CD4-positive, CD25-positive, alpha-beta regulatory T cell (primary cell): ENCODE measurements at regions not wholly inside any gene's neighbourhood (a gene's known extent, or its start where the extent isn't known, plus 50 kb on each side); places are given as distances from the start of the nearest gene placed in this dataset.

Experiments used
- ATAC-seq, 2 donors: fragments of 150-1000 bp; cut with Tn5 transposase; one replicate each; pipeline ENCODE4 v1.10.0; 2021; ENCODE audit warnings: low read depth in 2 of 2, moderate number of reproducible peaks in 2 of 2, moderate library complexity in 1 of 2
- DNase-seq, 3 donors: peaks; one replicate each; pipeline versions ENCODE4 v3.0.0 to v3.0.0-alpha.2; 2012 to 2022; ENCODE audit warnings: mixed read lengths in 1 of 3
- H3K27ac ChIP-seq: one replicate; pipeline ENCODE4 v1.7.0; 2013; ENCODE audit warnings: mild to moderate bottlenecking, low read length; ENCODE audit not compliant: insufficient read depth, poor library complexity, severe bottlenecking
- H3K27me3 ChIP-seq: one replicate; pipeline ENCODE4 v1.7.0; 2013; ENCODE audit warnings: low read length; ENCODE audit not compliant: control insufficient read depth, insufficient read depth
- H3K36me3 ChIP-seq: one replicate; pipeline ENCODE4 v1.7.0; 2013; ENCODE audit warnings: mild to moderate bottlenecking, low read length, moderate library complexity; ENCODE audit not compliant: control insufficient read depth, insufficient read depth
- H3K4me1 ChIP-seq: 2 replicates; pipeline ENCODE4 v1.7.0; 2013; ENCODE audit warnings: mild to moderate bottlenecking, low read length; ENCODE audit not compliant: insufficient read depth, control insufficient read depth, poor library complexity, severe bottlenecking
- H3K4me3 ChIP-seq: one replicate; pipeline ENCODE4 v1.7.0; 2013; ENCODE audit warnings: low read depth, mild to moderate bottlenecking, low read length, moderate library complexity
- H3K9me3 ChIP-seq, 2 experiments: 1 replicate in 1 of 2; 2 replicates in 1 of 2; pipeline ENCODE4 v1.7.0; 2013; ENCODE audit warnings: low read length in 2 of 2, mild to moderate bottlenecking in 1 of 2, moderate library complexity in 1 of 2; ENCODE audit not compliant: control insufficient read depth in 2 of 2
- H3K27ac Mint-ChIP-seq, 3 donors: one replicate each; pipeline ENCODE4 v1.8.0; 2020 to 2022; ENCODE audit warnings: mild to moderate bottlenecking in 3 of 3, mixed read lengths in 3 of 3, moderate library complexity in 2 of 3
- H3K27me3 Mint-ChIP-seq: one replicate; pipeline ENCODE4 v1.8.0; 2022; ENCODE audit warnings: mild to moderate bottlenecking, mixed read lengths
- H3K36me3 Mint-ChIP-seq: one replicate; pipeline ENCODE4 v1.8.0; 2020; ENCODE audit warnings: mixed read lengths
- H3K4me1 Mint-ChIP-seq, 4 donors: one replicate each; pipeline ENCODE4 v1.8.0; 2020 to 2022; ENCODE audit warnings: mixed read lengths in 4 of 4, mild to moderate bottlenecking in 1 of 4
- H3K4me3 Mint-ChIP-seq, 4 donors: one replicate each; pipeline ENCODE4 v1.8.0; 2020 to 2022; ENCODE audit warnings: mild to moderate bottlenecking in 4 of 4, mixed read lengths in 4 of 4, moderate library complexity in 3 of 4
- H3K9me3 Mint-ChIP-seq, 7 donors: one replicate each; pipeline ENCODE4 v1.8.0; 2020 to 2022; ENCODE audit warnings: mixed read lengths in 7 of 7, mild to moderate bottlenecking in 3 of 7, moderate library complexity in 2 of 7

DNA sequence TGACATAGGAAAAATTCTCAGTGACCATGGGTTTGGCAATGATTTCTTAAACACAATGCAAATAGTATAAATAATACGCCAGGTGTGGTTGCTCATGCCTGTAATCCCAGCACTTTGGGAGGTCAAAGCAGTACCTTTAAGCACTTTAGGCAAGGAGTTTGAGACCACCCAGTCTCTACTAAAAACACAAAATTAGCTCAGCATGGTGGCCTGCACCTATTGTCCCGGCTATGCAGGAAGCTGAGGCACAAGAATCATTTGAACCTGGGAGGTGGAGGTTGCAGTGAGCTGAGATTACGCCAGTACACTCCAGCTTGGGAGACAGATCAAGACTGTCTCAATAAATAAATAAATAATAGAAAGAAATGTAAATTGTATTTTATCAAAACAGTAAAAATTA, 356.5 kb upstream of the SLITRK6 start:
- Histone ChIP-seq H3K27me3 (no peaks in the 10 kb centered on the region), H3K36me3 (no peaks in the 10 kb centered on the region), H3K27ac (no peak overlapping the region), H3K4me3 (no peak overlapping the region), H3K9me3 (no peaks in the 10 kb centered on the region), H3K4me1 (no peaks in the 10 kb centered on the region)
- Mint-ChIP-seq H3K9me3 (peaks cover 0 to 16% (median 8%) of the 10 kb centered on the region in 7 donors), H3K27me3 (no peaks in the 10 kb centered on the region), H3K4me3 (no peak overlapping the region), H3K36me3 (no peaks in the 10 kb centered on the region), H3K27ac (no peak overlapping the region), H3K4me1 (no peaks in the 10 kb centered on the region)
- DNase-seq = no peak
- ATAC-seq = no peak

DNA sequence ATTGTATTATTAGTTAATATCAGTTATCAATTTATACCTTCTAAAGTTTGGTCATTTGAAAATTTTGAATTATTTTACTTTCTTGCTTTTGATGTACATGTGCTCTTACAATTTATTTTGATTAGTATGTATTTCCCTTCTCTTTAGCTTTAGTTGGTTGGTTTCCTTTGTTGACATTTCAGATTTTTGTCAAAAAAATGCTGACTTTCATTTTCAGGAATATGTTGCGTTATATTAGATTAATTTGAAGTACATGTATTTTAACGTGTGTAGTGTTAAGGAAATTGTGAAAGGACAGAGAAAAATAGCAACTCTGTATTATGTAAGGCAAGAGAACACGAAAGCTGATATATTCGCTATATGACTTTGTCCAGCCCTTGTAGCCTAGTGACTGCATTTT, 342.9 kb upstream of the SLITRK6 start:
- Mint-ChIP-seq H3K9me3 (peaks cover 0 to 7% (median 4%) of the 10 kb centered on the region in 7 donors), H3K4me3 (no peak overlapping the region), H3K27me3 (no peaks in the 10 kb centered on the region), H3K4me1 (no peaks in the 10 kb centered on the region), H3K36me3 (no peaks in the 10 kb centered on the region), H3K27ac (no peak overlapping the region)
- H3K9me3 ChIP-seq = peaks cover 0 to 1% of the 10 kb centered on the region in 2 experiments
- no peak for ATAC-seq
- no peaks in the 10 kb centered on the region for H3K27me3 ChIP-seq
- no peak for DNase-seq
- H3K27ac ChIP-seq = no peak overlapping the region
- no peak overlapping the region for H3K4me3 ChIP-seq
- H3K36me3 ChIP-seq = no peaks in the 10 kb centered on the region
- no peaks in the 10 kb centered on the region for H3K4me1 ChIP-seq

GRCh38 chr13:86135856-86136255, 336.6 kb upstream of the SLITRK6 start:
- H3K36me3 ChIP-seq = no peaks in the 10 kb centered on the region
- no peak overlapping the region for H3K27ac ChIP-seq
- H3K27me3 Mint-ChIP-seq = no peaks in the 10 kb centered on the region
- no peak overlapping the region for H3K4me3 ChIP-seq
- no peaks in the 10 kb centered on the region for H3K4me1 Mint-ChIP-seq
- no peak overlapping the region for H3K27ac Mint-ChIP-seq
- H3K9me3 Mint-ChIP-seq = peaks cover 0 to 6% (median 2%) of the 10 kb centered on the region in 7 donors
- DNase-seq (no peak), ATAC-seq (no peak)
- H3K27me3 ChIP-seq = no peaks in the 10 kb centered on the region
- peaks cover 3 to 9% of the 10 kb centered on the region in 2 experiments for H3K9me3 ChIP-seq
- H3K4me1 ChIP-seq = no peaks in the 10 kb centered on the region
- no peak overlapping the region for H3K4me3 Mint-ChIP-seq
- H3K36me3 Mint-ChIP-seq = no peaks in the 10 kb centered on the region

DNA sequence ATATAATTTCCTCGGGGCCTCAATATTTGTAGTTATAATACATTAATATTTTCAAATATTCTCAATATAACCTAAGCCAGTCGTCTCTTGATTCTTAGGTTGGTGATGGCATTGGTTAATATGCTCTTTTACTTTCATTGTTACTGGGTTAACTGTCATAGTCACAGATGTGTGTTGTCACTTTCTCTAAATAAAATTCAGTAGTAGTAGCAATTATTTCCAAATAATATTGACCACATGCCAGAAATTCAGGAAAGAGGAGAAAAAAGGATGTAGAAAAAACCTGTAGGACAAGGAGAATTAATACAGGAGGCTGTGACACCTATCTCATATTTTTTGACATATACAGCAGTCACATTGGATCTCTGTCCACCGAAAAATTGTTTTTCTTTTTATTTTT, 322.7 kb upstream of the SLITRK6 start:
- Histone ChIP-seq H3K27ac (no peak overlapping the region), H3K4me3 (no peak overlapping the region), H3K9me3 (no peaks in the 10 kb centered on the region), H3K36me3 (no peaks in the 10 kb centered on the region), H3K4me1 (no peaks in the 10 kb centered on the region), H3K27me3 (no peaks in the 10 kb centered on the region)
- no peak for ATAC-seq
- H3K9me3 Mint-ChIP-seq = peaks cover 0 to 20% (median 4%) of the 10 kb centered on the region in 7 donors
- H3K36me3 Mint-ChIP-seq = no peaks in the 10 kb centered on the region
- no peak overlapping the region for H3K4me3 Mint-ChIP-seq
- H3K4me1 Mint-ChIP-seq = no peaks in the 10 kb centered on the region
- no peak overlapping the region for H3K27ac Mint-ChIP-seq
- no peaks in the 10 kb centered on the region for H3K27me3 Mint-ChIP-seq
- DNase-seq = no peak

GRCh38 chr13:86109107-86109506, 309.9 kb upstream of the SLITRK6 start:
- no peak overlapping the region for H3K27ac Mint-ChIP-seq
- H3K4me3 ChIP-seq = no peak overlapping the region
- no peak overlapping the region for H3K4me3 Mint-ChIP-seq
- no peaks in the 10 kb centered on the region for H3K4me1 Mint-ChIP-seq
- ATAC-seq = no peak
- H3K36me3 Mint-ChIP-seq = no peaks in the 10 kb centered on the region
- H3K27me3 ChIP-seq = no peaks in the 10 kb centered on the region
- H3K27me3 Mint-ChIP-seq = no peaks in the 10 kb centered on the region
- no peak for DNase-seq
- H3K9me3 ChIP-seq = peaks cover 0 to 3% of the 10 kb centered on the region in 2 experiments
- no peaks in the 10 kb centered on the region for H3K4me1 ChIP-seq
- peaks cover 0 to 51% (median 11%) of the 10 kb centered on the region in 7 donors for H3K9me3 Mint-ChIP-seq
- no peak overlapping the region for H3K27ac ChIP-seq
- H3K36me3 ChIP-seq = no peaks in the 10 kb centered on the region

DNA sequence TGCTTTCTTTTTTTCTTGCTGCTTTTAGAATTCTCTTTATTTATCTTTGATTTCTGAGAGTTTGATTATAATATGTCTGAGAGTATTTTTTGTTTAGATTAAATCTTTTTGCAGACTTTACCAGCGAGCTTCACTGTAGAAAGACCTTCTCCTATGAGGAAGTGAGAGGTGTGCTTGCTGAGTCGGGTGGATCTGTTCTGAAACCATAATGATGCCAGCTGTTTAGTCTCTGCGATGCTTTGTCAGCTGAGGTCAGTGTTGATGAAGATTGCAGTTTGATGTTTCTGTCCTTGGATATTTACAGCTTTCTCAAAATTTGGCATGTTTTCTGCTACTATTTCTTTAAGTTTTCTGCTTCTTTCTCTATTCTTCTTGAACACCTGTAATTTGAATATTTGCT, 309.1 kb upstream of the SLITRK6 start:
- Histone ChIP-seq H3K27me3 (no peaks in the 10 kb centered on the region), H3K27ac (no peak overlapping the region), H3K9me3 (peaks cover 0 to 3% of the 10 kb centered on the region in 2 experiments), H3K4me1 (no peaks in the 10 kb centered on the region), H3K4me3 (no peak overlapping the region), H3K36me3 (no peaks in the 10 kb centered on the region)
- Mint-ChIP-seq H3K4me3 (no peak overlapping the region), H3K27me3 (no peaks in the 10 kb centered on the region), H3K9me3 (peaks cover 0 to 46% (median 12%) of the 10 kb centered on the region in 7 donors), H3K4me1 (no peaks in the 10 kb centered on the region), H3K36me3 (no peaks in the 10 kb centered on the region), H3K27ac (no peak overlapping the region)
- DNase-seq (no peak), ATAC-seq (no peak)

- no peak for ATAC-seq
- Mint-ChIP-seq H3K27ac (no peak overlapping the region), H3K4me1 (no peaks in the 10 kb centered on the region), H3K36me3 (no peaks in the 10 kb centered on the region), H3K9me3 (peaks cover 0 to 10% (median 4%) of the 10 kb centered on the region in 7 donors), H3K4me3 (no peak overlapping the region), H3K27me3 (no peaks in the 10 kb centered on the region)
- DNase-seq = no peak
- Histone ChIP-seq H3K9me3 (no peaks in the 10 kb centered on the region), H3K27me3 (no peaks in the 10 kb centered on the region), H3K4me1 (no peaks in the 10 kb centered on the region), H3K4me3 (no peak overlapping the region), H3K36me3 (no peaks in the 10 kb centered on the region), H3K27ac (no peak overlapping the region)
These were observed 299.3 kb upstream of the SLITRK6 start for GRCh38 chr13:86098511-86098910.

DNA sequence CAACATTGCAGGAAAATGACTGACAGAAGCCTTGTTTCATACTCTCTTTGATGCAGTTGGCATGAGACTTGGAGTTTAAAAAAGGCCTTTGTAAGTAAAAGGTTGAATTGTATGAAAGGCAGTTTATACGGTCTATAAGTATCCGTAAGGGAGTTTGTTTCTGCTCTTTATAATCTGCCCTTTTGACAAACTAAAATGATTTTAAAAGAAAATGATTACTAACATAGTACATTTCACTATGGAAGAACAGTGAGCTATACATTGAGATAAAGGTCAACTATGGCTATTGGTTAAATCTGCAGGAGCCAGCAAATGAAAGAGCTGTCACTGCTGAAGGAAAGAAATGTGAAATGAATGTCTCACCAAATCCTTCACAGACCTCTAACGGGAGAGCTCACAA, 296.1 kb upstream of the SLITRK6 start:
- no peak overlapping the region for H3K4me3 ChIP-seq
- no peak overlapping the region for H3K4me3 Mint-ChIP-seq
- H3K9me3 Mint-ChIP-seq = peaks cover 0 to 21% (median 8%) of the 10 kb centered on the region in 7 donors
- no peaks in the 10 kb centered on the region for H3K4me1 Mint-ChIP-seq
- H3K27ac Mint-ChIP-seq = no peak overlapping the region
- H3K4me1 ChIP-seq = no peaks in the 10 kb centered on the region
- H3K27me3 Mint-ChIP-seq = no peaks in the 10 kb centered on the region
- no peaks in the 10 kb centered on the region for H3K36me3 Mint-ChIP-seq
- H3K27me3 ChIP-seq = no peaks in the 10 kb centered on the region
- ATAC-seq = no peak
- DNase-seq = no peak
- H3K27ac ChIP-seq = no peak overlapping the region
- H3K9me3 ChIP-seq = no peaks in the 10 kb centered on the region
- no peaks in the 10 kb centered on the region for H3K36me3 ChIP-seq
